ENCODE measurements at regions not wholly inside any gene's neighbourhood (a gene's known extent, or its start where the extent isn't known, plus 50 kb on each side); places are given as distances from the start of the nearest gene placed in this dataset.

DNA sequence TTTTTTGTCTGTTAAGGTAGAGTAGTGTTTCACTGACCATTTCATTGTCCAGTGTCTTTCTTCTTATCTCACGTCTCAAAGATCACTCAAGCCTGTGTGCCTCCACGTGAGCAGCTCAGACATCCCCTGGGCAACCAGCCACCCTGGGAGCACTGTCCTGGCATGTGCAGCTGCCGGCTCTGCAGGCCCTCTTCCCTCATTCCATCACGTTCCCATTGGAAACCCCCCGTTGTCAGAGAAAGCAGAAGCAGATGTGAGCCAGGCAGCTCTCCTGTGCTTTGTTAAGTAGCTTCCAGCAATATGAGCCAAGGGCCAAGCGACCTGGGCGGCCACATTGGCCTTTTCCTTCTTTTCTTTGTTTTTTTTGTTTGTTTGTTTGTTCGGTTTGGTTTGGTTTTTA, 233.2 kb upstream of the SYNDIG1 start:
- TF ChIP-seq, protein P1, sequence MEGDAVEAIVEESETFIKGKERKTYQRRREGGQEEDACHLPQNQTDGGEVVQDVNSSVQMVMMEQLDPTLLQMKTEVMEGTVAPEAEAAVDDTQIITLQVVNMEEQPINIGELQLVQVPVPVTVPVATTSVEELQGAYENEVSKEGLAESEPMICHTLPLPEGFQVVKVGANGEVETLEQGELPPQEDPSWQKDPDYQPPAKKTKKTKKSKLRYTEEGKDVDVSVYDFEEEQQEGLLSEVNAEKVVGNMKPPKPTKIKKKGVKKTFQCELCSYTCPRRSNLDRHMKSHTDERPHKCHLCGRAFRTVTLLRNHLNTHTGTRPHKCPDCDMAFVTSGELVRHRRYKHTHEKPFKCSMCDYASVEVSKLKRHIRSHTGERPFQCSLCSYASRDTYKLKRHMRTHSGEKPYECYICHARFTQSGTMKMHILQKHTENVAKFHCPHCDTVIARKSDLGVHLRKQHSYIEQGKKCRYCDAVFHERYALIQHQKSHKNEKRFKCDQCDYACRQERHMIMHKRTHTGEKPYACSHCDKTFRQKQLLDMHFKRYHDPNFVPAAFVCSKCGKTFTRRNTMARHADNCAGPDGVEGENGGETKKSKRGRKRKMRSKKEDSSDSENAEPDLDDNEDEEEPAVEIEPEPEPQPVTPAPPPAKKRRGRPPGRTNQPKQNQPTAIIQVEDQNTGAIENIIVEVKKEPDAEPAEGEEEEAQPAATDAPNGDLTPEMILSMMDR (IDR thresholded peaks at IDR 0.05) = no peak
- TF ChIP-seq POLR2A (IDR thresholded peaks at IDR 0.05) (no peak), POLR2AphosphoS5 (IDR thresholded peaks at IDR 0.05) (no peak)

All from prostate gland (tissue), 2 donors.